ENCODE measurements at regions not wholly inside any gene's neighbourhood (a gene's known extent, or its start where the extent isn't known, plus 50 kb on each side); places are given as distances from the start of the nearest gene placed in this dataset.

DNA sequence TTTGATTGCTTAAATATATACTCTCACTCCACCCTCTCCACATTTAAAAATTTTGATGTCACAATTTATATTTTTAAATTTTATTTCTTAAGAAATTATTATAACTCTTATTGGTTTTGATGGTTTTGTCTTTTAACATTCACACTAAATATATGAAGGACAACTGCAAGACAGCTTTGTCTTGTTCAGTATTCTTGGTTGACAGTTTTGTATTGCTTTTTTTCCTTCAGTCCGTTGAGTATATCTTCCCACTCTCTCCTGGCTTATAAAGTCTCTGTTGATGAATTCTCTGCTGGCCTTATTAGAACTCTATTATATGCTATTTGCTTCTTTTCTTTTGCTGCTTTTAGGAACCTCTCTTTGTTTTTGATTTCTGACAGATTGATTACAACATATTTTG, 392.2 kb downstream of the C6orf118 start:
- TF ChIP-seq LEF1 (IDR thresholded peaks at IDR 0.05; ENCODE audit: borderline replicate concordance) (no peak), ARNT (IDR thresholded peaks at IDR 0.05) (no peak), FOXA1 (IDR thresholded peaks at IDR 0.05) (no peak), L3MBTL2 (conservative IDR thresholded peaks at IDR 0.05) (no peak), FOXK2 (IDR thresholded peaks at IDR 0.05) (no peak)

Measured in HEK293T (cell line).